H1 (cell line): ENCODE measurements at regions not wholly inside any gene's neighbourhood (a gene's known extent, or its start where the extent isn't known, plus 50 kb on each side); places are given as distances from the start of the nearest gene placed in this dataset.

Experiments used
- CTCF ChIA-PET: fragments of 300-600 bp; sonication (Branson Sonifier 250); formaldehyde crosslinking; loops from one replicate; lab custom pipeline; 2021; ENCODE audit not compliant: partially characterized antibody; lab: Charles Lee
- POLR2A ChIA-PET: fragments of 300-600 bp; sonication (Branson Sonifier 250); formaldehyde crosslinking; loops from one replicate; lab custom pipeline; 2021; ENCODE audit warnings: inconsistent platforms; ENCODE audit not compliant: partially characterized antibody; lab: Charles Lee
- DNase-seq, 2 experiments: peaks; one replicate each; pipeline versions ENCODE4 v3.0.0 to v3.0.0-alpha.2; 2010 to 2022; ENCODE audit warnings: low spot score in 2 of 2, low read depth in 1 of 2, mixed read lengths in 1 of 2
- FAIRE-seq: peaks from 2 replicates; lab custom pipeline; 2011; peaks lifted over from hg19 to GRCh38; lab: Jason Lieb, UNC
- H2AFZ ChIP-seq: 2 replicates; pipeline ENCODE4 v1.8.1; 2012; ENCODE audit warnings: low read length, inconsistent platforms
- H2AK5ac ChIP-seq: 2 replicates; pipeline ENCODE4 v1.6.1; 2013; ENCODE audit warnings: low read depth, low read length
- H2BK120ac ChIP-seq: replicated peaks from 2 replicates; pipeline ENCODE3; 2013; ENCODE audit warnings: low read depth, low read length, inconsistent platforms
- H2BK12ac ChIP-seq: 2 replicates; pipeline ENCODE4 v1.6.1; 2013; ENCODE audit warnings: low read depth, low read length
- H2BK15ac ChIP-seq: 2 replicates; pipeline ENCODE4 v1.6.1; 2013; ENCODE audit warnings: low read length
- H2BK20ac ChIP-seq: 2 replicates; pipeline ENCODE4 v1.6.1; 2013; ENCODE audit warnings: low read length
- H2BK5ac ChIP-seq: 2 replicates; pipeline ENCODE4 v1.6.1; 2013; ENCODE audit warnings: low read depth, low read length
- H3K14ac ChIP-seq: 2 replicates; pipeline ENCODE4 v1.6.1; 2013; ENCODE audit warnings: inconsistent platforms; ENCODE audit not compliant: insufficient read length
- H3K18ac ChIP-seq: 2 replicates; pipeline ENCODE4 v1.6.1; 2013; ENCODE audit warnings: low read length; ENCODE audit errors: extremely low read depth
- H3K23ac ChIP-seq: 2 replicates; pipeline ENCODE4 v1.6.1; 2013; ENCODE audit warnings: inconsistent platforms; ENCODE audit not compliant: insufficient read length
- H3K23me2 ChIP-seq: 2 replicates; pipeline ENCODE4 v1.6.1; 2013; ENCODE audit warnings: low read depth, low read length
- H3K27ac ChIP-seq: 2 replicates; pipeline ENCODE4 v1.6.1; 2011; ENCODE audit warnings: low read depth, low read length, inconsistent platforms
- H3K27me3 ChIP-seq, 4 experiments: replicated peaks in 1 of 4; 1 replicate in 1 of 4; 2 replicates in 3 of 4; pipeline versions ENCODE4 v1.6.1 to v1.8.1; 2011 to 2013; ENCODE audit warnings: low read length in 3 of 4, mild to moderate bottlenecking in 3 of 4, inconsistent platforms in 2 of 4, mixed read lengths in 2 of 4, moderate library complexity in 1 of 4; ENCODE audit not compliant: control insufficient read depth in 3 of 4, insufficient read depth in 3 of 4; ENCODE audit errors: extremely low read depth in 1 of 4
- H3K36me3 ChIP-seq, 4 experiments: 2 replicates each; pipeline versions ENCODE4 v1.6.1 to v1.8.1; 2011 to 2013; ENCODE audit warnings: mild to moderate bottlenecking in 4 of 4, low read length in 3 of 4, moderate library complexity in 2 of 4, control low read depth in 1 of 4, inconsistent platforms in 1 of 4; ENCODE audit not compliant: insufficient read depth in 4 of 4, control insufficient read depth in 2 of 4
- H3K4ac ChIP-seq: replicated peaks from 2 replicates; pipeline ENCODE3; 2013; ENCODE audit warnings: low read length, low read depth, mixed read lengths, inconsistent platforms; ENCODE audit not compliant: insufficient read length
- H3K4me1 ChIP-seq, 4 experiments: replicated peaks in 1 of 4; 1 replicate in 1 of 4; 2 replicates in 3 of 4; pipeline versions ENCODE4 v1.6.1 to v1.8.1; 2011 to 2013; ENCODE audit warnings: low read length in 3 of 4, inconsistent platforms in 2 of 4, mixed read lengths in 1 of 4; ENCODE audit not compliant: insufficient read depth in 4 of 4, control insufficient read depth in 3 of 4
- H3K4me2 ChIP-seq, 2 experiments: 2 replicates each; pipeline versions ENCODE4 v1.6.1 to v1.8.1; 2011 to 2013; ENCODE audit warnings: low read depth in 2 of 2, low read length in 2 of 2, control low read depth in 1 of 2, inconsistent platforms in 1 of 2, mild to moderate bottlenecking in 1 of 2; ENCODE audit not compliant: insufficient read depth in 1 of 2
- H3K4me3 ChIP-seq, 4 experiments: fragments of 200-600, 300-600 bp in 1 of 4; sonication (generic), shearing (Covaris generic), sonication (Bioruptor Twin) in 1 of 4; 2 replicates each; pipeline versions ENCODE4 v1.5.1 to v1.8.1; 2011 to 2016; ENCODE audit warnings: low read length in 4 of 4, low read depth in 3 of 4, control low read depth in 2 of 4, inconsistent platforms in 2 of 4, mild to moderate bottlenecking in 2 of 4, mixed read lengths in 1 of 4, moderate library complexity in 1 of 4; ENCODE audit not compliant: insufficient read depth in 2 of 4; ENCODE audit errors: extremely low read depth in 1 of 4
- H3K56ac ChIP-seq: replicated peaks from 2 replicates; pipeline ENCODE3; 2013; ENCODE audit warnings: low read depth, mild to moderate bottlenecking, mixed read lengths, low read length, inconsistent platforms; ENCODE audit not compliant: insufficient read length
- H3K79me1 ChIP-seq: 2 replicates; pipeline ENCODE4 v1.6.1; 2013; ENCODE audit warnings: low read depth, low read length, control low read depth
- H3K79me2 ChIP-seq, 2 experiments: 2 replicates each; pipeline versions ENCODE4 v1.6.1 to v1.8.1; 2012 to 2013; ENCODE audit warnings: low read length in 2 of 2, mild to moderate bottlenecking in 2 of 2, inconsistent platforms in 1 of 2; ENCODE audit not compliant: insufficient read depth in 2 of 2, control insufficient read depth in 1 of 2
- H3K9ac ChIP-seq, 4 experiments: replicated peaks in 1 of 4; 1 replicate in 1 of 4; 2 replicates in 3 of 4; pipeline versions ENCODE4 v1.6.1 to v1.8.1; 2011 to 2013; ENCODE audit warnings: low read depth in 3 of 4, low read length in 3 of 4, control low read depth in 2 of 4, mild to moderate bottlenecking in 2 of 4, moderate library complexity in 2 of 4, inconsistent platforms in 1 of 4; ENCODE audit errors: extremely low read depth in 1 of 4
- H3K9me3 ChIP-seq, 2 experiments: 2 replicates each; pipeline versions ENCODE4 v1.6.1 to v1.8.1; 2012 to 2013; ENCODE audit warnings: mild to moderate bottlenecking in 2 of 2, moderate library complexity in 2 of 2, control low read depth in 1 of 2, inconsistent platforms in 1 of 2, low read depth in 1 of 2, low read length in 1 of 2, mixed read lengths in 1 of 2; ENCODE audit not compliant: insufficient read depth in 2 of 2
- H4K20me1 ChIP-seq, 2 experiments: replicated peaks in 1 of 2; 2 replicates each; pipeline versions ENCODE3 to v1.8.1; 2011 to 2013; ENCODE audit warnings: inconsistent platforms in 2 of 2, low read length in 2 of 2, mild to moderate bottlenecking in 1 of 2; ENCODE audit not compliant: insufficient read depth in 2 of 2, control insufficient read depth in 1 of 2
- H4K5ac ChIP-seq: 2 replicates; pipeline ENCODE4 v1.6.1; 2013; ENCODE audit warnings: low read length, low read depth, mixed read lengths, inconsistent platforms; ENCODE audit not compliant: insufficient read length
- H4K8ac ChIP-seq: 2 replicates; pipeline ENCODE4 v1.8.0; 2013; ENCODE audit warnings: mild to moderate bottlenecking, moderate library complexity, low read length, inconsistent platforms; ENCODE audit not compliant: insufficient read depth; ENCODE audit errors: extremely low read depth
- H4K91ac ChIP-seq: replicated peaks from 2 replicates; pipeline ENCODE3; 2013; ENCODE audit warnings: low read length, mixed read lengths, inconsistent platforms; ENCODE audit not compliant: insufficient read length
- CTBP2 ChIP-seq: IDR thresholded peaks from 2 replicates; pipeline ENCODE4 v1.7.0; 2011; ENCODE audit warnings: borderline replicate concordance, mild to moderate bottlenecking, moderate library complexity, mixed read lengths, low read length; ENCODE audit not compliant: insufficient read depth, insufficient read length
- SIRT6 ChIP-seq: IDR thresholded peaks from one replicate; pipeline ENCODE4 v1.7.1; 2012; ENCODE audit warnings: low read length, inconsistent platforms
- WGBS, 2 experiments: shearing (Covaris generic) in 1 of 2; methylation state at CpG; one replicate each; pipeline versions ENCODE4 v1.1.6 to v1.1.7; 2013 to 2015; ENCODE audit warnings: low lambda C conversion rate in 2 of 2, mixed read lengths in 2 of 2, inconsistent platforms in 1 of 2, low coverage in 1 of 2, missing lambda C conversion rate in 1 of 2; ENCODE audit not compliant: insufficient replicate concordance in 2 of 2, insufficient coverage in 1 of 2, insufficient read length in 1 of 2; ENCODE audit errors: extremely low coverage in 1 of 2, missing lambda C conversion rate in 1 of 2; 5-methylcytosine and 5-hydroxymethylcytosine counted together
- TF ChIP-seq, protein P1 (sequence below), 3 experiments: IDR thresholded peaks; 1 replicate in 2 of 3; 2 replicates in 1 of 3; pipeline versions ENCODE4 v1.5.1 to v1.6.1; 2011; ENCODE audit warnings: low read length in 3 of 3, mild to moderate bottlenecking in 3 of 3, inconsistent platforms in 2 of 3, low read depth in 1 of 3, moderate library complexity in 1 of 3; ENCODE audit not compliant: insufficient read depth in 1 of 3; ENCODE audit errors: control extremely low read depth in 1 of 3

- no peak overlapping the region for H3K4me3 ChIP-seq
- no peak overlapping the region for H2AK5ac ChIP-seq
- POLR2A ChIA-PET: no interaction called here
- no peaks in the 10 kb centered on the region for H4K20me1 ChIP-seq
- no peak overlapping the region for H2BK12ac ChIP-seq
- no peak for DNase-seq
- H3K4ac ChIP-seq: no peak overlapping the region
- H4K8ac ChIP-seq: no peak overlapping the region
- no peak overlapping the region for H3K9ac ChIP-seq
- H3K9me3 ChIP-seq: peaks cover 2 to 5% of the 10 kb centered on the region in 2 experiments; a peak in 2 of 4 replicates
- H2BK20ac ChIP-seq: no peak overlapping the region
- FAIRE-seq: no peak
- H4K91ac ChIP-seq: no peak overlapping the region
- no peak overlapping the region for H2AFZ ChIP-seq
- no peak overlapping the region for H3K56ac ChIP-seq
- peaks cover 0 to under 1% (median 0%) of the 10 kb centered on the region in 4 experiments; a peak in 1 of 7 replicates for H3K4me1 ChIP-seq
- H3K23ac ChIP-seq: no peak overlapping the region
- H3K4me2 ChIP-seq: no peak overlapping the region
- H3K18ac ChIP-seq: no peak overlapping the region
- no peaks in the 10 kb centered on the region for H3K23me2 ChIP-seq
- no peaks in the 10 kb centered on the region for H3K79me1 ChIP-seq
- no peaks in the 10 kb centered on the region for H3K79me2 ChIP-seq
- WGBS, 2 experiments: 92% methylated on average over 4 of the region's 4 CpGs; no CpG with 5 or more reads in 1 of the 2 experiments
- no peak for TF ChIP-seq CTBP2
- TF ChIP-seq SIRT6: no peak
- TF ChIP-seq, protein P1, sequence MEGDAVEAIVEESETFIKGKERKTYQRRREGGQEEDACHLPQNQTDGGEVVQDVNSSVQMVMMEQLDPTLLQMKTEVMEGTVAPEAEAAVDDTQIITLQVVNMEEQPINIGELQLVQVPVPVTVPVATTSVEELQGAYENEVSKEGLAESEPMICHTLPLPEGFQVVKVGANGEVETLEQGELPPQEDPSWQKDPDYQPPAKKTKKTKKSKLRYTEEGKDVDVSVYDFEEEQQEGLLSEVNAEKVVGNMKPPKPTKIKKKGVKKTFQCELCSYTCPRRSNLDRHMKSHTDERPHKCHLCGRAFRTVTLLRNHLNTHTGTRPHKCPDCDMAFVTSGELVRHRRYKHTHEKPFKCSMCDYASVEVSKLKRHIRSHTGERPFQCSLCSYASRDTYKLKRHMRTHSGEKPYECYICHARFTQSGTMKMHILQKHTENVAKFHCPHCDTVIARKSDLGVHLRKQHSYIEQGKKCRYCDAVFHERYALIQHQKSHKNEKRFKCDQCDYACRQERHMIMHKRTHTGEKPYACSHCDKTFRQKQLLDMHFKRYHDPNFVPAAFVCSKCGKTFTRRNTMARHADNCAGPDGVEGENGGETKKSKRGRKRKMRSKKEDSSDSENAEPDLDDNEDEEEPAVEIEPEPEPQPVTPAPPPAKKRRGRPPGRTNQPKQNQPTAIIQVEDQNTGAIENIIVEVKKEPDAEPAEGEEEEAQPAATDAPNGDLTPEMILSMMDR (IDR thresholded peaks at IDR 0.05; ENCODE audit: control extremely low read depth in 1 of 3, insufficient read depth in 1 of 3, low read depth in 1 of 3, low read length in 3 of 3): no peak
- no peak overlapping the region for H3K27ac ChIP-seq
- no peaks in the 10 kb centered on the region; a peak in 1 of 8 replicates for H3K36me3 ChIP-seq
- H3K14ac ChIP-seq: no peak overlapping the region
- no peak overlapping the region for H2BK5ac ChIP-seq
- no peaks in the 10 kb centered on the region for H3K27me3 ChIP-seq
- no peak overlapping the region for H2BK120ac ChIP-seq
- no peak overlapping the region for H4K5ac ChIP-seq
- CTCF ChIA-PET: interaction anchor here (0.6 kb wide), 1 partner anchor 802 kb away, joined by 3 read pairs; no protein-coding TSS in a partner anchor
- H2BK15ac ChIP-seq: no peak overlapping the region
Observed at GRCh38 chr3:16816048-16816780, 68.5 kb upstream of the PLCL2 start.
